H9 (cell line): ENCODE measurements at regions not wholly inside any gene's neighbourhood (a gene's known extent, or its start where the extent isn't known, plus 50 kb on each side); places are given as distances from the start of the nearest gene placed in this dataset.

Experiments used
- DNase-seq: peaks from one replicate; pipeline ENCODE4 v3.0.0-alpha.2; 2017
- H2AFZ ChIP-seq: one replicate; pipeline ENCODE4 v1.6.1; 2013; ENCODE audit warnings: mild to moderate bottlenecking, low read length, control low read depth, moderate library complexity
- H2AK5ac ChIP-seq: 2 replicates; pipeline ENCODE4 v1.6.1; 2013; ENCODE audit warnings: low read length, control low read depth, mixed read lengths; ENCODE audit not compliant: insufficient read length
- H2BK120ac ChIP-seq: one replicate; pipeline ENCODE4 v1.6.1; 2013; ENCODE audit warnings: low read depth, mild to moderate bottlenecking, low read length, control low read depth, inconsistent platforms; ENCODE audit not compliant: poor library complexity, severe bottlenecking
- H2BK12ac ChIP-seq: 2 replicates; pipeline ENCODE4 v1.6.1; 2013; ENCODE audit warnings: low read length, control low read depth, mixed read lengths, low read depth; ENCODE audit not compliant: insufficient read length
- H2BK15ac ChIP-seq: 2 replicates; pipeline ENCODE4 v1.6.1; 2013; ENCODE audit warnings: low read depth, low read length, control low read depth
- H2BK20ac ChIP-seq: one replicate; pipeline ENCODE4 v1.6.1; 2013; ENCODE audit warnings: low read depth, mild to moderate bottlenecking, low read length, control low read depth, inconsistent platforms; ENCODE audit not compliant: poor library complexity, severe bottlenecking
- H2BK5ac ChIP-seq: 2 replicates; pipeline ENCODE4 v1.6.1; 2013; ENCODE audit warnings: low read length, control low read depth, mixed read lengths; ENCODE audit not compliant: insufficient read length
- H3K14ac ChIP-seq: 2 replicates; pipeline ENCODE4 v1.6.1; 2013; ENCODE audit warnings: low read length, control low read depth; ENCODE audit not compliant: insufficient read depth
- H3K18ac ChIP-seq: 2 replicates; pipeline ENCODE4 v1.6.1; 2013; ENCODE audit warnings: low read depth, mild to moderate bottlenecking, mixed read lengths, low read length, control low read depth; ENCODE audit not compliant: insufficient read length
- H3K23ac ChIP-seq: 2 replicates; pipeline ENCODE4 v1.6.1; 2013; ENCODE audit warnings: low read length, control low read depth, mixed read lengths, low read depth; ENCODE audit not compliant: insufficient read length
- H3K23me2 ChIP-seq: 2 replicates; pipeline ENCODE4 v1.6.1; 2013; ENCODE audit warnings: low read depth, mild to moderate bottlenecking, mixed read lengths, low read length, control low read depth; ENCODE audit not compliant: insufficient read length, poor library complexity, severe bottlenecking
- H3K27ac ChIP-seq: 2 replicates; pipeline ENCODE4 v1.5.1; 2013; ENCODE audit warnings: low read length, control low read depth, mixed read lengths, low read depth; ENCODE audit not compliant: insufficient read length
- H3K27me3 ChIP-seq: 2 replicates; pipeline ENCODE4 v1.6.1; 2013; ENCODE audit warnings: low read length, control low read depth, inconsistent platforms; ENCODE audit not compliant: insufficient read depth
- H3K4ac ChIP-seq: 2 replicates; pipeline ENCODE4 v1.6.1; 2013; ENCODE audit warnings: low read depth, mild to moderate bottlenecking, control low read depth, inconsistent platforms, low read length, moderate library complexity
- H3K4me1 ChIP-seq: 2 replicates; pipeline ENCODE4 v1.6.1; 2013; ENCODE audit warnings: low read length, control low read depth, inconsistent platforms; ENCODE audit not compliant: insufficient read depth
- H3K4me2 ChIP-seq: 2 replicates; pipeline ENCODE4 v1.6.1; 2013; ENCODE audit warnings: low read length, control low read depth, mixed read lengths; ENCODE audit not compliant: insufficient read length, insufficient read depth
- H3K56ac ChIP-seq: 2 replicates; pipeline ENCODE4 v1.6.1; 2013; ENCODE audit warnings: low read depth, mild to moderate bottlenecking, mixed read lengths, low read length, control low read depth; ENCODE audit not compliant: insufficient read length
- H3K79me1 ChIP-seq: 2 replicates; pipeline ENCODE4 v1.6.1; 2013; ENCODE audit warnings: low read depth, mild to moderate bottlenecking, moderate library complexity, low read length, control low read depth, inconsistent platforms; ENCODE audit not compliant: insufficient read depth, poor library complexity, severe bottlenecking
- H3K79me2 ChIP-seq: 2 replicates; pipeline ENCODE4 v1.6.1; 2013; ENCODE audit warnings: low read length, control low read depth, inconsistent platforms; ENCODE audit not compliant: insufficient read depth
- H3K9ac ChIP-seq: 2 replicates; pipeline ENCODE4 v1.6.1; 2013; ENCODE audit warnings: low read length, control low read depth, mixed read lengths; ENCODE audit not compliant: insufficient read length; ENCODE audit errors: extremely low read depth
- H3K9me3 ChIP-seq: one replicate; pipeline ENCODE4 v1.6.1; 2013; ENCODE audit warnings: low read depth, low read length, inconsistent platforms; ENCODE audit not compliant: control insufficient read depth
- H3T11ph ChIP-seq: one replicate; pipeline ENCODE4 v1.6.1; 2013; ENCODE audit warnings: mild to moderate bottlenecking, low read length, control low read depth, inconsistent platforms
- H4K20me1 ChIP-seq: one replicate; pipeline ENCODE4 v1.6.1; 2013; ENCODE audit not compliant: control insufficient read depth, insufficient read length, insufficient read depth
- H4K5ac ChIP-seq: 2 replicates; pipeline ENCODE4 v1.6.1; 2013; ENCODE audit warnings: low read depth, mild to moderate bottlenecking, mixed read lengths, low read length, control low read depth; ENCODE audit not compliant: insufficient read length
- H4K8ac ChIP-seq: replicated peaks from 2 replicates; pipeline ENCODE4 v1.6.1; 2013; ENCODE audit warnings: low read length, control low read depth, mixed read lengths, low read depth; ENCODE audit not compliant: insufficient read length
- H4K91ac ChIP-seq: 2 replicates; pipeline ENCODE4 v1.6.1; 2013; ENCODE audit warnings: low read depth, mild to moderate bottlenecking, moderate library complexity, mixed read lengths, low read length, control low read depth; ENCODE audit not compliant: insufficient read length
- H3K27ac Mint-ChIP-seq, 3 experiments: 2 replicates in 2 of 3; 3 replicates in 1 of 3; pipeline ENCODE4 v1.8.0; 2020 to 2021; ENCODE audit warnings: mixed read lengths in 3 of 3, mild to moderate bottlenecking in 1 of 3, moderate library complexity in 1 of 3
- H3K27me3 Mint-ChIP-seq: 2 replicates; pipeline ENCODE4 v1.8.0; 2021; ENCODE audit warnings: low read depth, mild to moderate bottlenecking, moderate library complexity, mixed read lengths
- H3K36me3 Mint-ChIP-seq, 3 experiments: 2 replicates in 2 of 3; 3 replicates in 1 of 3; pipeline ENCODE4 v1.8.0; 2020 to 2021; ENCODE audit warnings: low read depth in 3 of 3, mixed read lengths in 3 of 3; ENCODE audit not compliant: insufficient read depth in 1 of 3
- H3K4me1 Mint-ChIP-seq, 2 experiments: 2 replicates each; pipeline ENCODE4 v1.8.0; 2020; ENCODE audit warnings: mixed read lengths in 2 of 2
- H3K4me3 Mint-ChIP-seq, 2 experiments: 2 replicates in 1 of 2; 3 replicates in 1 of 2; pipeline ENCODE4 v1.8.0; 2020 to 2021; ENCODE audit warnings: mild to moderate bottlenecking in 2 of 2, mixed read lengths in 2 of 2, moderate library complexity in 1 of 2
- H3K9me3 Mint-ChIP-seq, 2 experiments: 2 replicates in 1 of 2; 3 replicates in 1 of 2; pipeline ENCODE4 v1.8.0; 2020; ENCODE audit warnings: mild to moderate bottlenecking in 2 of 2, mixed read lengths in 2 of 2, moderate library complexity in 1 of 2
- WGBS: extraction: QIAGEN DNeasy Blood & Tissue Kit; methylation state at CpG from one replicate; pipeline ENCODE4 v1.1.7; 2013; ENCODE audit warnings: missing lambda C conversion rate, low lambda C conversion rate, mixed read lengths; ENCODE audit not compliant: insufficient read length; ENCODE audit errors: extremely low coverage; 5-methylcytosine and 5-hydroxymethylcytosine counted together
- TF ChIP-seq, protein P1 (sequence below): fragments of 200-600 bp; sonication (generic); conservative IDR thresholded peaks from 3 replicates; pipeline ENCODE4 v1.8.0; 2021; ENCODE audit warnings: antibody characterized with exemption, mild to moderate bottlenecking

- H4K5ac ChIP-seq, result no peak overlapping the region
- Mint-ChIP-seq H3K9me3 (peaks cover 0 to 8% of the 10 kb centered on the region in 2 experiments; a peak in 2 of 5 replicates), H3K27me3 (no peaks in the 10 kb centered on the region), H3K4me1 (peaks cover 3 to 5% of the 10 kb centered on the region in 2 experiments; a peak in 1 of 4 replicates), H3K4me3 (no peak overlapping the region), H3K27ac (no peak overlapping the region), H3K36me3 (peaks cover 0 to 9% (median 0%) of the 10 kb centered on the region in 3 experiments; a peak in 5 of 7 replicates)
- H2AFZ ChIP-seq, result no peak overlapping the region
- H4K8ac ChIP-seq, result no peak overlapping the region
- no peak overlapping the region for H3K27ac ChIP-seq
- H3K56ac ChIP-seq, result no peak overlapping the region
- no CpG with 5 or more reads among the region's 7 CpGs for WGBS
- H3K79me1 ChIP-seq, result no peaks in the 10 kb centered on the region
- no peak overlapping the region for H3K14ac ChIP-seq
- no peak overlapping the region for H2BK5ac ChIP-seq
- H2BK20ac ChIP-seq, result no peak overlapping the region
- TF ChIP-seq, protein P1, sequence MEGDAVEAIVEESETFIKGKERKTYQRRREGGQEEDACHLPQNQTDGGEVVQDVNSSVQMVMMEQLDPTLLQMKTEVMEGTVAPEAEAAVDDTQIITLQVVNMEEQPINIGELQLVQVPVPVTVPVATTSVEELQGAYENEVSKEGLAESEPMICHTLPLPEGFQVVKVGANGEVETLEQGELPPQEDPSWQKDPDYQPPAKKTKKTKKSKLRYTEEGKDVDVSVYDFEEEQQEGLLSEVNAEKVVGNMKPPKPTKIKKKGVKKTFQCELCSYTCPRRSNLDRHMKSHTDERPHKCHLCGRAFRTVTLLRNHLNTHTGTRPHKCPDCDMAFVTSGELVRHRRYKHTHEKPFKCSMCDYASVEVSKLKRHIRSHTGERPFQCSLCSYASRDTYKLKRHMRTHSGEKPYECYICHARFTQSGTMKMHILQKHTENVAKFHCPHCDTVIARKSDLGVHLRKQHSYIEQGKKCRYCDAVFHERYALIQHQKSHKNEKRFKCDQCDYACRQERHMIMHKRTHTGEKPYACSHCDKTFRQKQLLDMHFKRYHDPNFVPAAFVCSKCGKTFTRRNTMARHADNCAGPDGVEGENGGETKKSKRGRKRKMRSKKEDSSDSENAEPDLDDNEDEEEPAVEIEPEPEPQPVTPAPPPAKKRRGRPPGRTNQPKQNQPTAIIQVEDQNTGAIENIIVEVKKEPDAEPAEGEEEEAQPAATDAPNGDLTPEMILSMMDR, result no peak
- H2BK15ac ChIP-seq, result no peak overlapping the region
- H3K23me2 ChIP-seq, result no peaks in the 10 kb centered on the region
- H3K4ac ChIP-seq, result no peak overlapping the region
- no peak overlapping the region for H3K4me2 ChIP-seq
- no peaks in the 10 kb centered on the region for H3K27me3 ChIP-seq
- H3K9ac ChIP-seq, result no peak overlapping the region
- H4K20me1 ChIP-seq, result no peaks in the 10 kb centered on the region
- no peak overlapping the region for H3K18ac ChIP-seq
- no peak overlapping the region for H2BK120ac ChIP-seq
- H3K79me2 ChIP-seq, result no peaks in the 10 kb centered on the region
- H3T11ph ChIP-seq, result no peak overlapping the region
- no peak for DNase-seq
- no peaks in the 10 kb centered on the region for H3K9me3 ChIP-seq
- H3K4me1 ChIP-seq, result no peaks in the 10 kb centered on the region; the same call in 1 of the 2 replicates
- H2BK12ac ChIP-seq, result no peak overlapping the region
- no peak overlapping the region for H4K91ac ChIP-seq
- no peak overlapping the region for H2AK5ac ChIP-seq
- H3K23ac ChIP-seq, result no peak overlapping the region
These were observed 302.4 kb downstream of the PTEN start for GRCh38 chr10:88165849-88166271.
